B cell (primary cell): ENCODE measurements at regions not wholly inside any gene's neighbourhood (a gene's known extent, or its start where the extent isn't known, plus 50 kb on each side); places are given as distances from the start of the nearest gene placed in this dataset.

Source experiments
- ATAC-seq: fragments of 200-7000 bp; cut with Tn5 transposase; one replicate; pipeline ENCODE4 v1.10.0; 2021; ENCODE audit warnings: low read depth, mild to moderate bottlenecking, moderate number of reproducible peaks, moderate library complexity
- CTCF ChIA-PET: fragments of 350-600 bp; sonication (Branson Sonifier 250); formaldehyde crosslinking; loops from one replicate; lab custom pipeline; 2021; ENCODE audit warnings: antibody characterized with exemption, inconsistent platforms; lab: Charles Lee
- POLR2A ChIA-PET: fragments of 350-600 bp; sonication (Branson Sonifier 250); formaldehyde crosslinking; loops from one replicate; lab custom pipeline; 2021; ENCODE audit warnings: antibody characterized with exemption; lab: Charles Lee
- DNase-seq: peaks from one replicate; pipeline ENCODE4 v3.0.0; 2013
- H2AFZ ChIP-seq: 2 replicates; pipeline ENCODE4 v1.6.1; 2012; ENCODE audit warnings: mild to moderate bottlenecking, low read depth, low read length; ENCODE audit not compliant: insufficient read depth, poor library complexity, severe bottlenecking
- H3K27ac ChIP-seq, 2 donors: 1 replicate in 1 of 2; 2 replicates in 1 of 2; pipeline ENCODE4 v1.5.1; 2012 to 2013; ENCODE audit warnings: low read length in 2 of 2, mild to moderate bottlenecking in 2 of 2, moderate library complexity in 1 of 2
- H3K27me3 ChIP-seq, 4 experiments: fragments of 200-600 bp in 1 of 4; sonication (generic) in 1 of 4; replicated peaks in 1 of 4; 1 replicate in 2 of 4; 2 replicates in 2 of 4; pipeline versions ENCODE4 v1.6.1 to v1.7.0; 2013 to 2016; ENCODE audit warnings: low read length in 3 of 4, mild to moderate bottlenecking in 2 of 4, mixed read lengths in 1 of 4, moderate library complexity in 1 of 4; ENCODE audit not compliant: insufficient read depth in 4 of 4, control insufficient read depth in 3 of 4; ENCODE audit errors: control extremely low read depth in 1 of 4
- H3K36me3 ChIP-seq, 2 experiments: replicated peaks in 1 of 2; 1 replicate in 1 of 2; 2 replicates in 1 of 2; pipeline versions ENCODE4 v1.6.1 to v1.7.1; 2013; ENCODE audit warnings: low read length in 1 of 2; ENCODE audit not compliant: insufficient read depth in 2 of 2, control insufficient read depth in 1 of 2; ENCODE audit errors: control extremely low read depth in 1 of 2, extremely low read depth in 1 of 2
- H3K4me1 ChIP-seq, 2 donors: fragments of 200-600 bp in 1 of 2; sonication (generic) in 1 of 2; 1 replicate in 1 of 2; 2 replicates in 1 of 2; pipeline versions ENCODE4 v1.5.1 to v1.6.1; 2013 to 2017; ENCODE audit warnings: low read length in 2 of 2; ENCODE audit not compliant: control insufficient read depth in 2 of 2, insufficient read depth in 2 of 2
- H3K4me2 ChIP-seq: replicated peaks from 2 replicates; pipeline ENCODE3; 2012; ENCODE audit warnings: mild to moderate bottlenecking, low read depth, low read length; ENCODE audit not compliant: poor library complexity, severe bottlenecking
- H3K4me3 ChIP-seq, 5 experiments: fragments of 200-600 bp in 1 of 5; sonication (generic) in 1 of 5; 1 replicate in 3 of 5; 2 replicates in 2 of 5; pipeline versions ENCODE4 v1.5.1 to v1.7.0; 2011 to 2016; ENCODE audit warnings: low read length in 4 of 5, mild to moderate bottlenecking in 4 of 5, low read depth in 2 of 5, control low read depth in 1 of 5, moderate library complexity in 1 of 5; ENCODE audit not compliant: insufficient read depth in 1 of 5; ENCODE audit errors: control extremely low read depth in 1 of 5, extremely low read depth in 1 of 5
- H3K79me2 ChIP-seq: fragments of 200-600 bp; sonication (generic); one replicate; pipeline ENCODE4 v1.6.0; 2016; ENCODE audit warnings: low read length; ENCODE audit not compliant: control insufficient read depth, insufficient read depth
- H3K9ac ChIP-seq: fragments of 200-600 bp; sonication (generic); 2 replicates; pipeline ENCODE4 v1.6.1; 2017; ENCODE audit warnings: mild to moderate bottlenecking, low read length, moderate library complexity
- H3K9me3 ChIP-seq, 3 donors: one replicate each; pipeline versions ENCODE4 v1.6.1 to v1.7.1; 2013; ENCODE audit warnings: low read length in 2 of 3; ENCODE audit not compliant: control insufficient read depth in 2 of 3, insufficient read depth in 1 of 3; ENCODE audit errors: control extremely low read depth in 1 of 3
- H4K20me1 ChIP-seq: 2 replicates; pipeline ENCODE4 v1.6.0; 2012; ENCODE audit warnings: mild to moderate bottlenecking, low read length; ENCODE audit not compliant: insufficient read depth, control insufficient read depth, poor library complexity, severe bottlenecking
- H3K27ac Mint-ChIP-seq: one replicate; pipeline ENCODE4 v1.8.0; 2021; ENCODE audit warnings: mixed read lengths
- H3K27me3 Mint-ChIP-seq: one replicate; pipeline ENCODE4 v1.8.0; 2021; ENCODE audit warnings: mixed read lengths
- H3K4me1 Mint-ChIP-seq: one replicate; pipeline ENCODE4 v1.8.0; 2021; ENCODE audit warnings: mixed read lengths
- H3K4me3 Mint-ChIP-seq: one replicate; pipeline ENCODE4 v1.8.0; 2021; ENCODE audit warnings: mixed read lengths
- H3K9me3 Mint-ChIP-seq: one replicate; pipeline ENCODE4 v1.8.0; 2022; ENCODE audit warnings: mixed read lengths; ENCODE audit not compliant: insufficient read depth
- CTCF ChIP-seq: fragments of 200-600 bp; IDR thresholded peaks from one replicate; pipeline ENCODE4 v1.8.0; 2022; ENCODE audit warnings: antibody characterized with exemption, mild to moderate bottlenecking
- EZH2 ChIP-seq: IDR thresholded peaks from 2 replicates; pipeline ENCODE4 v1.6.1; 2012; ENCODE audit warnings: borderline replicate concordance, low read depth, mild to moderate bottlenecking, moderate library complexity, low read length; ENCODE audit not compliant: insufficient read depth, poor library complexity, severe bottlenecking
- WGBS: methylation state at CpG from one replicate; pipeline ENCODE4 v1.1.5; 2013; ENCODE audit warnings: missing lambda C conversion rate; ENCODE audit not compliant: insufficient coverage; 5-methylcytosine and 5-hydroxymethylcytosine counted together
- intact Hi-C: fragments of 100-400 bp; cut with micrococcal nuclease; formaldehyde crosslinking; loops from one replicate; pipeline ENCODE4 v1.10.0; 2022

GRCh38 chr6:103629613-103630012 lies 1230.1 kb downstream of the HACE1 start:
- ChIA-PET POLR2A (no interaction called here), CTCF (no interaction called here)
- Histone ChIP-seq H3K4me2 (no peak overlapping the region), H2AFZ (no peak overlapping the region), H3K9ac (no peak overlapping the region), H3K4me1 (no peaks in the 10 kb centered on the region), H3K27ac (no peak overlapping the region), H3K4me3 (no peak overlapping the region), H3K9me3 (no peaks in the 10 kb centered on the region), H4K20me1 (no peaks in the 10 kb centered on the region), H3K79me2 (no peaks in the 10 kb centered on the region), H3K27me3 (no peaks in the 10 kb centered on the region), H3K36me3 (no peaks in the 10 kb centered on the region)
- Mint-ChIP-seq H3K9me3 (peaks cover 4% of the 10 kb centered on the region), H3K4me3 (no peak overlapping the region), H3K4me1 (no peaks in the 10 kb centered on the region), H3K27ac (no peak overlapping the region), H3K27me3 (no peaks in the 10 kb centered on the region)
- WGBS = no CpG with 5 or more reads among the region's 1 CpG
- no peak for ATAC-seq
- intact Hi-C loops = no loop called here
- no peak for DNase-seq
- TF ChIP-seq CTCF (no peak), EZH2 (no peak)

- Histone ChIP-seq H3K27ac (no peak overlapping the region), H4K20me1 (no peaks in the 10 kb centered on the region), H3K4me3 (no peak overlapping the region), H3K79me2 (no peaks in the 10 kb centered on the region), H3K9ac (no peak overlapping the region), H3K4me1 (no peaks in the 10 kb centered on the region), H3K27me3 (no peaks in the 10 kb centered on the region), H3K36me3 (no peaks in the 10 kb centered on the region), H3K9me3 (no peaks in the 10 kb centered on the region), H2AFZ (no peak overlapping the region), H3K4me2 (no peak overlapping the region)
- H3K9me3 Mint-ChIP-seq = peaks cover 4% of the 10 kb centered on the region
- no peaks in the 10 kb centered on the region for H3K27me3 Mint-ChIP-seq
- no peaks in the 10 kb centered on the region for H3K4me1 Mint-ChIP-seq
- DNase-seq (no peak), ATAC-seq (no peak)
- H3K27ac Mint-ChIP-seq = no peak overlapping the region
- CTCF ChIA-PET = no interaction called here
- no CpG with 5 or more reads among the region's 1 CpG for WGBS
- no peak for TF ChIP-seq EZH2
- TF ChIP-seq CTCF = no peak
- no peak overlapping the region for H3K4me3 Mint-ChIP-seq
- POLR2A ChIA-PET = no interaction called here
- intact Hi-C loops = no loop called here
These were observed 1242.1 kb downstream of the HACE1 start for GRCh38 chr6:103617642-103618041.
